Keratinocyte (primary cell): ENCODE measurements at regions not wholly inside any gene's neighbourhood (a gene's known extent, or its start where the extent isn't known, plus 50 kb on each side); places are given as distances from the start of the nearest gene placed in this dataset.

Experiments
- DNase-seq: peaks from one replicate; pipeline ENCODE4 v3.0.0-alpha.2; 2011; ENCODE audit warnings: low read depth, missing footprints, low spot score
- FAIRE-seq: peaks from 2 replicates; lab custom pipeline; 2011; peaks lifted over from hg19 to GRCh38; lab: Jason Lieb, UNC
- H2AFZ ChIP-seq: 2 replicates; pipeline ENCODE4 v1.6.0; 2012; ENCODE audit warnings: low read length, control low read depth, inconsistent platforms; ENCODE audit not compliant: control insufficient read depth
- H3K27ac ChIP-seq: 2 replicates; pipeline ENCODE4 v1.5.1; 2011; ENCODE audit warnings: low read length; ENCODE audit not compliant: control insufficient read depth, insufficient read depth
- H3K27me3 ChIP-seq: 3 replicates; pipeline ENCODE4 v1.6.0; 2011; ENCODE audit warnings: low read length; ENCODE audit not compliant: control insufficient read depth, insufficient read depth; ENCODE audit errors: extremely low read depth
- H3K36me3 ChIP-seq, 2 experiments: 2 replicates in 1 of 2; 3 replicates in 1 of 2; pipeline ENCODE4 v1.5.1; 2011; ENCODE audit warnings: low read length in 2 of 2, mild to moderate bottlenecking in 1 of 2; ENCODE audit not compliant: control insufficient read depth in 2 of 2, insufficient read depth in 2 of 2; ENCODE audit errors: extremely low read depth in 1 of 2
- H3K4me1 ChIP-seq: 3 replicates; pipeline ENCODE4 v1.5.1; 2011; ENCODE audit warnings: low read length; ENCODE audit not compliant: control insufficient read depth, insufficient read depth; ENCODE audit errors: extremely low read depth
- H3K4me2 ChIP-seq: 3 replicates; pipeline ENCODE4 v1.6.0; 2011; ENCODE audit warnings: low read depth, low read length; ENCODE audit not compliant: control insufficient read depth, insufficient read depth; ENCODE audit errors: extremely low read depth
- H3K4me3 ChIP-seq, 3 experiments: fragments of 200-600 bp in 1 of 3; sonication (generic) in 1 of 3; 2 replicates in 2 of 3; 3 replicates in 1 of 3; pipeline ENCODE4 v1.5.1; 2011 to 2016; ENCODE audit warnings: low read length in 3 of 3, mild to moderate bottlenecking in 3 of 3, control low read depth in 2 of 3, inconsistent platforms in 1 of 3, low read depth in 1 of 3, mixed read lengths in 1 of 3, mixed run types in 1 of 3, moderate library complexity in 1 of 3; ENCODE audit not compliant: control insufficient read depth in 2 of 3, insufficient read depth in 2 of 3; ENCODE audit errors: extremely low read depth in 1 of 3
- H3K79me2 ChIP-seq: 2 replicates; pipeline ENCODE4 v1.6.0; 2012; ENCODE audit warnings: low read length; ENCODE audit not compliant: control insufficient read depth, insufficient read depth
- H3K9ac ChIP-seq: 3 replicates; pipeline ENCODE4 v1.6.0; 2011; ENCODE audit warnings: low read length; ENCODE audit not compliant: control insufficient read depth, insufficient read depth; ENCODE audit errors: extremely low read depth
- H3K9me1 ChIP-seq: 3 replicates; pipeline ENCODE4 v1.6.0; 2011; ENCODE audit warnings: low read length; ENCODE audit not compliant: control insufficient read depth, insufficient read depth; ENCODE audit errors: extremely low read depth
- H3K9me3 ChIP-seq: 2 replicates; pipeline ENCODE4 v1.5.1; 2012; ENCODE audit warnings: low read depth, low read length; ENCODE audit not compliant: control insufficient read depth
- H4K20me1 ChIP-seq: 3 replicates; pipeline ENCODE4 v1.6.0; 2011; ENCODE audit warnings: low read length; ENCODE audit not compliant: control insufficient read depth, insufficient read depth; ENCODE audit errors: extremely low read depth
- CTCF ChIP-seq, 3 experiments: IDR thresholded peaks in 1 of 3; conservative IDR thresholded peaks in 1 of 3; optimal IDR thresholded peaks in 1 of 3; 2 replicates in 2 of 3; 3 replicates in 1 of 3; pipeline versions ENCODE3 to v1.5.1; 2011; ENCODE audit warnings: low read length in 3 of 3, mild to moderate bottlenecking in 3 of 3, moderate library complexity in 2 of 3, control low read depth in 1 of 3, inconsistent platforms in 1 of 3; ENCODE audit not compliant: insufficient read depth in 2 of 3; ENCODE audit errors: extremely low read depth in 1 of 3
- EZH2 ChIP-seq: IDR thresholded peaks from one replicate; pipeline ENCODE4 v1.6.1; 2012; ENCODE audit warnings: inconsistent platforms, mild to moderate bottlenecking, low read length, moderate library complexity
- dilution Hi-C: fragments of 300-500 bp; cut with MboI; formaldehyde crosslinking; loops from one replicate; pipeline ENCODE4 v1.7.0; 2020; ENCODE audit warnings: low sequenced_read_pairs; ENCODE audit not compliant: extremely low pct_ligation_motif_present

DNA sequence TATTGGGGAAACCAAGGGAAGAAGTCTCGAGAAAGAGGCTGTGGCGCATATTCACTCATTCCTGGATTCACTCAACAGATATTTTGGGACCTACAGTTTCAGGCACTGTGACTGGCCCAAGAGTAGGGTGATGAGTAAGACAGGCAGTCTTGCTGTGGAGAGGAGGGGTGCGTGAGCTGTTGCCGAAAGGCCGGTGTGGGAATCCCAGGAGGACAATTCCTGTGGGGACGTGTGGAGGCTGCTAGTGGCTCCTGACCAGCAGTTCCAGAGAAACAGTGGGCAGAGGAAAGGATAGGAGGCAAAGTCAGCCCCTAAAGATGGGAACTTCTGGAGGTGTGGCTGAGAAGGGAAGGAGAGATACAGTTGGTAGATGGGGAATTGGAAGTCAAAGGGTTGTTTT is 59.3 kb upstream of the GRB10 start:
- Histone ChIP-seq H3K4me1 (no peaks in the 10 kb centered on the region), H3K4me3 (no peak overlapping the region), H3K9me3 (no peaks in the 10 kb centered on the region), H2AFZ (no peak overlapping the region), H3K79me2 (no peaks in the 10 kb centered on the region), H3K4me2 (no peak overlapping the region), H3K9ac (no peak overlapping the region), H4K20me1 (no peaks in the 10 kb centered on the region), H3K9me1 (no peaks in the 10 kb centered on the region), H3K27ac (no peak overlapping the region), H3K36me3 (no peaks in the 10 kb centered on the region), H3K27me3 (peaks cover 25% of the 10 kb centered on the region)
- DNase-seq (no peak), FAIRE-seq (no peak)
- dilution Hi-C loops, result no loop called here
- TF ChIP-seq EZH2 (no peak), CTCF (optimal IDR thresholded peaks at IDR 0.05 in 1 of 3, IDR thresholded peaks at IDR 0.05 in 1 of 3, conservative IDR thresholded peaks at IDR 0.05 in 1 of 3; ENCODE audit: extremely low read depth in 1 of 3, insufficient read depth in 2 of 3, low read length in 3 of 3) (no peak)

DNA sequence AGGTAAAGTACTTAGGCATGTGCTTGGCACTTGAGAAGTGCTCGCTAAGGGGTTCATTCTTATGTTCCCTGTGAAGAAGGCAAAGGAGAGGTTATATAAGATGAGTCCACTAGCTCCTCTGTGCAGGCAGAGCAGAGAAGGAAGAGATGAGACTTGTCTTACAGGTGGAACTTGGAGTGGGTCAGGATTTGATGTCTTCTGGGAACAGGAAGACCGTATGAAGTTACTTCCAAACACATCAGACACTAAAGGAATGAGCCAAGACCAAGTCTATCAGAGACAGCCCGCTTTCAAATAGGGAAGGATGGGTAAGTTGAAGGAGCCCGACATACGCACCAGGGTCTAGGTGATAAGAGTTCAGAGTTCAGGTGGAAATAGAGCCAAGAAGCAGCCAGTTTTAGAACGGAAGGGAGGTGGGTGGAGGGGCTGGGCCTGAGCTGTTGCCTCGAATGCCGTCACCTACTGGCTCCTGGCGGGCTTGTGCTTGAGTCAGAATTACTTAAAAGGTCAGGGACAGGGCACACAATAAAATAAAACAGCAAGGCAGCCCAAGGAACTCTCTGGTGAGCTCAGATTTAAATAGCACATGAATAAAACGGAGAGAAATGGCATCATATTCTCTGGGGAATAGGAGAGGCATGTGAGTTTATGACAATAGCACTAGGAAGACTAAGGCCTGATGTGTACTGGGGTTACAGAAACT is 56.1 kb upstream of the GRB10 start:
- Histone ChIP-seq H3K4me2 (no peak overlapping the region), H4K20me1 (no peaks in the 10 kb centered on the region), H3K27ac (no peak overlapping the region), H3K9ac (no peak overlapping the region), H3K4me3 (no peak overlapping the region), H3K79me2 (no peaks in the 10 kb centered on the region), H3K9me3 (no peaks in the 10 kb centered on the region), H3K9me1 (no peaks in the 10 kb centered on the region), H3K27me3 (peaks cover 42% of the 10 kb centered on the region), H2AFZ (no peak overlapping the region), H3K4me1 (no peaks in the 10 kb centered on the region), H3K36me3 (no peaks in the 10 kb centered on the region)
- dilution Hi-C loops, result no loop called here
- TF ChIP-seq EZH2 (no peak), CTCF (optimal IDR thresholded peaks at IDR 0.05 in 1 of 3, IDR thresholded peaks at IDR 0.05 in 1 of 3, conservative IDR thresholded peaks at IDR 0.05 in 1 of 3; ENCODE audit: extremely low read depth in 1 of 3, insufficient read depth in 2 of 3, low read length in 3 of 3) (no peak)
- no peak for DNase-seq
- FAIRE-seq, result no peak
